HG03108 (cell line): ENCODE measurements at regions not wholly inside any gene's neighbourhood (a gene's known extent, or its start where the extent isn't known, plus 50 kb on each side); places are given as distances from the start of the nearest gene placed in this dataset.
"Not testable (repeated sequence)": the region's sequence is repeated elsewhere in the genome, so short reads cannot be mapped to it uniquely, and the experiment has no call there.

Source experiments
- ATAC-seq: cut with Tn5 transposase; IDR thresholded peaks from one replicate; pipeline ENCODE4 v1.9.1; 2021; ENCODE audit warnings: moderate library complexity; ENCODE audit not compliant: unreplicated experiment

DNA sequence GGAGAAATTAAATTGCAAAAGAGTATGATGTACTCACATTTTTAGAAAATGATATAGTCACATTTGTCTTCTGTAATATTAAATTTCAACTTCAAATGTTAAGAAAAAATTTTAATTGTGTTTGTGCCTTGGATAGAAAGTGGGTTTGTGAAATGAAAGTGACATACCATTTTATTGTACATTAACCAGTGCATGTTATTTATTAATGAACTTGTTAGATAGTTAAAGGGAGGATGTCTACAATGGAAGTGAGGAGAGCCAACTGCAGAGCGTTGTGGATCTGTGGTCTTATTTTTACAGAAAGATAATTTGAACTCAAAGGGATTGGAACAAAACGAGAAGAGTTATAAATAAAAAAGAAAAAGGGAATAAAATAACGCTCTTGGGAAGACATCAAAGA lies 291.7 kb downstream of the ARL4A start:
- ATAC-seq, result no peak

GRCh38 chr7:12982178-12982577 lies 294.7 kb downstream of the ARL4A start:
- ATAC-seq, result no peak

GRCh38 chr7:12984117-12984516 lies 296.7 kb downstream of the ARL4A start:
- ATAC-seq, result no peak

DNA sequence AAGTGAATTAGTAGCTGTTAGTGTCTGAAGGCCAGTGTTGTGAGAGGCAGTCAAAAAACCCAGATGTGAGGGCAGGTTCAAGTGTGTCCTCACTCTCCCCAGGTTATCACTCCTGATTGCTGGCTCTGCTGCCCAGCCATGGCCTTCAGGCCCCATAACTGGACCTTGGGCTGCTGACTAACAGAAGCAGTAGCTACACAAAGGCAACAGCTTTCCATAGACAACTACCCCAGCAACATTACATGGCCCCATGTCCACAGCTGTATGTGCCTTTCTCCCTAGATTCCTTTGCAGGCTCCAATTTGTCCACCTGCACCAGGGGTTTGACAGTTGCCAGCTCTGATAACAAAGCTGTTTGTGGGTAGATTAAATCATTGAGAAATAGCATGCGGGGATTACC lies 297.8 kb downstream of the ARL4A start:
- no peak for ATAC-seq

DNA sequence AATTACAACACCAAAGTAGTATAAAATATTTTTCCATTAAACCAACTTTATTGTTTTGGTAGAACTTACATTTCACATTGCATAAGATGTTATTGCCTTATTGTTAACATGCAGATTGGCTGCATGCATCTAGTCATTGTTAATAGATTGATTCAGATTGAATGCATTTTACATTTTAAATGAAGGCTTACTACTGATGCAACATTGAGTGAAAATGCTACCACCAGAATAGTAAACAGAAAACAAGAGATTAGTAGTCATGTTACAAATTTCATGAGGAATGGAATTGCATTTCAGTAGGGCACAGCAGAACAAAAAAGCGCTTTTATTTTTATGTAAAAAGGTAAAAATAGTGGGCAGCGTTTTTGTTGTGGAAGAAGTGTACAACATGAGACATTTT lies 298.3 kb downstream of the ARL4A start:
- ATAC-seq, result no peak

DNA sequence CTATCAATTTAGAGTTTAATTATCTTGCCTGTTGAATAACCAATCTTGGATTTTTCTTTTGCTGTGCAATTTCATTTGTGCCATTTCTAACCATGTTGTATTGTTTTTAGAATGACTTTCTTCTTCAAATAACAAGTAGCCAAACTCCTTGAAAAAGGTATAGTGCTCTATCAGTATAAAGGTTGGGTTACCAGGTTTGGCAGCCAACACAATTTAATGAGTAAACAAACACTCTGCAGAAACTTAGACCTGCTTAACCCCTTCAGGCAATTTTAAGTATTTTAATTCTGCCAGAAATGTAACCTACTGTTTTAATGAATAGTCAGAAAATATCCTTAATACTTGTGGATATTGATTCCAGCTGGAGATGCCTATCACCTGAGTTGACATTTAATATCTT lies 299.8 kb downstream of the ARL4A start:
- ATAC-seq, result no peak

DNA sequence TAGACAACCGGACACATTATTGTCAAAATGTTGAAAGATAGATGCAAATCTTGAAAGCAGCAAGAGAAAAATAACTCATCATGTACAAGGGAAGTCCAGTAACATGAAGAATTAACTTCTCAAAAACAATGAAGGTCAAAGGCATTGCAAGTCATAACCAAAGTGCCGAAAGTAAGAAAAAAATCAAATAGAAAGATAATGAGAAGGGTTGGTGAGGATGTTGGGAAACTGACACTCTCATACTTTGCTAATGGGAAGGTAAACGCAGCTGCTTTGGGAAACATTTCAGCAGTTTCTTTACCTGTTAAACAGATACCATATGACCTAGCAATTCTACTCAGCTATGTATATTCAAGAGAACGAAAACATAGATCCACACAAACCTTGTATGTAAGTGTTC lies 303.0 kb downstream of the ARL4A start:
- ATAC-seq, result no peak

DNA sequence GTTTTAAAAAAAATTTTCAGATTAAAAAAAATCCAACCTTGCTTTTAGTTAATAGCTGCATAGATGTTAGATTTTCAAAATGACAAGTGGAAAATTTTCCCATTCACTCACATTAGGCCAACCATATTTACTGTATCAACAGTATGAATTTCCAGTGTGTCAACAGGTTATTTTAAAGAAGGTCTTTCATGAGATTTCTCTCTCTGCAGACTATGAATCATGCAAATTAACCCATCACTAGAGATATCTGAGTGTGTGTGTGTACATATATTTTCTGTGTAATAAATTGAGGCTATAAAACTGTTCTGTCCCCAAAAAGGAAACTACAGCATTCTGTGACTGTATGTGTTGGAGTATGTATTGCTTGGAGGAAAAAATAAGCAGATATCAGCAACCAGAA lies 305.6 kb downstream of the ARL4A start:
- ATAC-seq, result no peak

DNA sequence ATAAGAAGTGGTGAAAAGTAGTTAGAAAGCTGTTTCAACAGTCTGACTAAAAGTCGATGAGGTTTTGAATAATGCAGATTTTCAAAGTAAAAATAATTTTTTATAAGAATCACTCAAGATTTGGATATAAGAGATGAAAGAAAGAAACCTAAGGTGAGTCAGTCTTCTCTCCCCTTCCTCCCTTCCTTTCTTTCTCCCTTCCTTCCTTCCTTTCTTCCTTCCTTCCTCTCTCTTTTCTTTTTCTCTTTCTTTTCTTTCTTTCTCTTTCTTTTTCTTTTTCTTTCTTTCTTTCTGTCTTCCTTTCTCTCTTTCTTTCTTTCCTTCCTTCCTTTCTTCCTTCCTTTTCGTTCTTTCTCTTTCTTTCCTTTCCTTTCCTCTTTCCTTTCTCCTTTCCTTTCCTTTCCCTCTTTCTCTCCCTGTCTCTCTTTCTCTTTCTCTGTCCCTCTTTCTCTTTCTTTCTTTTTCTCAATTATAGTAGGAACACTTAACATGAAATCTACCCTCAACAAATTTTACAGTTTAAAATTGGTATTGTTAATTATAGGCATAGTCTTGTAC lies 308.6 kb downstream of the ARL4A start:
- ATAC-seq, result no peak

DNA sequence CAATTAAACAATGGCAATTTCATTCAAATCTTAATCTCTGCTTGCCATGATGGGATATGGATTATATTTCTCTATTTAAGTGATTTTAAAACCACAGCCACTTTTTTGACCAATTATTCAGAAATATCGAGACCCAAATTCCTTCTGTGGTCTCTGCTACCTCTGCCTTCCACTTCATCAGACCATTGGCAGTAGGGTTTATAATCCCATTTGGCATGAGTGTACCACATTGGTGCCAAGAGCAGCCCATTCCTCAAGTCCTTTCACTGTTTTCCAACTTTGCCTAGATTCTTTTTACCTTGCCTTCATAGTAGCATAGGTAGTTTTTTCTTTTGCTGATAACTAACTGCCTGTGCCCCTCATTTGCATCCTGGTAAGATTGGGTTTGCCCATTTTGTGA lies 319.9 kb downstream of the ARL4A start:
- no peak for ATAC-seq

- ATAC-seq, result no peak
Measured at GRCh38 chr7:13009517-13009916, 322.1 kb downstream of the ARL4A start.

- no peak for ATAC-seq
Measured at GRCh38 chr7:13014011-13014410, 326.6 kb downstream of the ARL4A start.

DNA sequence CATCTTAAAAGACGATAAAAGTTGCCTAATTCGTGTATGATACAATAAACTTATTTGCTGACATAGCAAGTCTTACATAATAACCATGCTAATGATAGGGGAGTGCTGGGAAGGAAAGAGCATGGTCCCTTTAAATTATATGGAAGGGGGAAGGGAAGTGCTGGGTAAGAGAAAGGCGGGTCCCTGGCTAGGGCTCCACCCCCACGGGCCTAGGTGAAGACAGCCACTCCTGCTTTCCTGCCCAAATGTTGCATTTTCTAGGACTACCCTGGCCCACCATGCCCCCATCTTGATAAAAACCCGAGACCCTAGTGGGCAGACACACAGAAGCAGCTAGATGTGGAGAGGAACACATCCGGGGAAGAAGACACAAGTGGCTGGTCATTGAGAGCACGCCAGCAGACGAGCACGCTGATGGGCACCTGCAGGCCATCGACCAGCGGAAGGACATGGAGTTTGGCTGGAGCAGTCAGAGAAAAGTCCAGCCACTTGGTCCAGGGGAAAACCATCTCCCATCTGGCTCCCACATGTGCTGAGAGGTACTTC lies 328.7 kb downstream of the ARL4A start:
- ATAC-seq, result no peak

DNA sequence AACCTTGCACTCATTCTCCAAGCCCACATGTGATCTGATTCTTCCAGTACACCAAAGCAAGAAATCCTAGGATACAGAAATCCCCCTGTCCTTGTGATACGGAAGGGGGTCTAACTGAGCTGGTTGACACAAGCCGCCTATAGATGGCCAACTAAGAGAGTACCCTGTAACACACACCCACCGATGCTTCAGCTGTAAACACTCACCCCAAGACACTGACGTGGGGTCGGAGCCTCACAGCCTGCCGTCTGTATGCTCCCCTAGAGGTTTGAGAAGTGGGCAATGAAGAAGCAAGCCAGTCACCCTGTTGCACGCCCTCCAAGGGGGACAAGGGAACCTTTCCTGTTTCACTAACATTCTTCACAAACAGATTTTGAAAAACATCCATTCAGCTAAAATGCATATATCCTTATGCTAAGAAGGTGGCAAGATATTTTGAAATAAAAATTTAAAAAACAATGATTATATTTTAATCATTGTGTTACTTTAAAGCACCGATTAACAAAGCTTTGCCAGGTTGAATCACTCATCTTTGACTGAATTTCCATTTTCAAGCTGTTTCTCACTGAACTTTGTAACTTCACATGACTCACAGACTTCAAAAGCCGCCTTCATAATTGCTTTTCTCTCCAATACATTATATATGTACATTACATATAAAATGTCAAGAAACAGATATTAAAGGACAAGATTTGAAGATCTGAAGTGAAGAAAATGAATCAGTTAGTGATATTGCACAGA lies 329.3 kb downstream of the ARL4A start:
- ATAC-seq, result no peak

GRCh38 chr7:13017333-13017857 lies 330.0 kb downstream of the ARL4A start:
- ATAC-seq, result no peak

DNA sequence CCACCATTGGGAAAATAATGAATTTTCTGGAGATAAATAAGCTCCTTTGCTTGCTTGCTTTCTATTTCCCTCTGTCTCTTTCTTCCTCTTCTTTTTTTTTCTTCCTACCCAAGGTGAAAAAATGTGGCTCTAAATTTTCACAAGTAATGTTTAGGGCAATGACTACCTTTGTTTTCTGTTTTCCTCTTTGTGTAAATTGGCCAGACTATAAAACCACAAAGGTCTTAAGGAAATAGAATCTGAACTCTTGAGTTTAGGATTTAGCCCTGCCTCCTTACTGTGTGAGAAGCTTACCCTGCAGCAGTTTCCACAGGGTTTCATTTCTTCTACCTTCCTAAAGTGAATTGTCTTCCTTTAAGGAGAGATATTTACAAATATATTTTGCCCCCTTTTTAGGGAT lies 330.4 kb downstream of the ARL4A start:
- ATAC-seq, result no peak

GRCh38 chr7:13021566-13022300 lies 334.3 kb downstream of the ARL4A start:
- ATAC-seq, result no peak

DNA sequence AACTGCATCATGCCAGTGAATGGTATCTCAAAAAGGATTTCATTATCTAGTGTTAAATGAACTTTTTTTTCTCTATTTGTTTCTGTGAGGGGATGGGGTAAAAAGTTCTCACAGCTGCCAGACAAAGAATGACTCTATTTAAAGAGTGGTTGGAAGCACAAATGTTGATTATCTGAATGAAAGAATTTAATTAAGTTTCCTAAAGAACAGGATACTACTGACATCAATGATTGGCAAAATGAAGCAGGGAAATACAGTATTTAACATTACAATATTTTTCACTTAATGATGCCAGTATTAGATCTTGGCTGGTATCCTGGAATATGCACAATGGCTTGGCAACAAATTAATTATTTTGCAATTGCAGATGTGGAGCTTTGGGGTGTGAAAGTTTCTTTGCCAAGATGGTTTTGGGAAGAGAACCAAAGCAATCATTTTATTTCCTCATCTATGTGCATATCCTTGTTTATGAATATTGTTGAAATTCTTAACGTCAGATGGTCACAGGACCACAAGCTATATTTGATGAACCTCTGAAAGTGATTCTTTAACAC lies 336.8 kb downstream of the ARL4A start:
- ATAC-seq, result no peak

DNA sequence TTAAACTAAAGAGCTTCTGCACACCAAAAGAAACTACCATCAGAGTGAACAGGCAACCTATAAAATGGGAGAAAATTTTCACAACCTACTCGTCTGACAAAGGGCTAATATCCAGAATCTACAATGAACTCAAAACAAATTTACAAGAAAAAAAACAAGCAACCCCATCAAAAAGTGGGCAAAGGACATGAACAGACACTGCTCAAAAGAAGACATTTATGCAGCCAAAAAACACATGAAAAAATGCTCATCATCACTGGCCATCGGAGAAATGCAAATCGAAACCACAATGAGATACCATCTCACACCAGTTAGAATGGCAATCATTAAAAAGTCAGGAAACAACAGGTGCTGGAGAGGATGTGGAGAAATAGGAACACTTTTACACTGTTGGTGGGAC lies 337.6 kb downstream of the ARL4A start:
- ATAC-seq, result not testable (repeated sequence)

- no peak for ATAC-seq
Measured at GRCh38 chr7:13027321-13027720, 339.9 kb downstream of the ARL4A start.

DNA sequence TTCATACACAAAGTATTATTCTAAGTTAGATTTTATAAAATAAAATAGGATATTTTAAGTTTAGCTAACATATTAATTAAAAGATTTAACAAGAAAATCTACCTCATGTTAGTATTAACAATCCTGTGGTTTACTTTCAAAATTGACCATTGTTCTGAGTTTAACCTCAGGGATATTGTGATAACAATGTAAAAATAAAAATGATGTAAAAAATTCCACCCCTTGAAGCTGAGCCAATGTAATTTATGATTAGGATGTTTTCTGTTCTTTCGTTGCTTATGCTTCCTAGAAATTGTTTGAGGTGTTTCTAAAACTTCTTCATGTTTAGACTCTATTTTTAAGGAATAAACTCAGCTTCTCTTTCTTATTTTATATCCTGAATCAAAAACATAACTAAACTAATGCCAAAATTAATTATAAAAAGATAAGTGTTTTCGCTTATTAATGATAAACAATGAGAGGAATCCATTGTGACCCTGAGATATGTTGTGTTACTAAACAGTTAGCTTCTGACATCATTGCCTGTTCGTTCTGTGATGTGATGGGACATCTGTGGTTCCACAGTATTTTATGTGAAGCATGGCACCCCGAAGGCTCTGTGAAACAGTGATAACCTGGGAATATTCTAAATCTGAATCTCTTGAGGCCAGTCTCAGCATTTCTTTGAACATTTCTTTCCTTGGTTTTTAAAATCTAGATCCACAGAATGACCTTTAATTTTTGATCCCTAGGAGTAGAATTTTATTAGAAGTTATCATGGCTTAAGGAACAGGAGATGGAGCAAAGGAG lies 340.8 kb downstream of the ARL4A start:
- no peak for ATAC-seq
